ENCODE measurements at regions not wholly inside any gene's neighbourhood (a gene's known extent, or its start where the extent isn't known, plus 50 kb on each side); places are given as distances from the start of the nearest gene placed in this dataset.
A peak's percentile ranks its signal among the peaks of the same experiment; 100 is the strongest.

DNA sequence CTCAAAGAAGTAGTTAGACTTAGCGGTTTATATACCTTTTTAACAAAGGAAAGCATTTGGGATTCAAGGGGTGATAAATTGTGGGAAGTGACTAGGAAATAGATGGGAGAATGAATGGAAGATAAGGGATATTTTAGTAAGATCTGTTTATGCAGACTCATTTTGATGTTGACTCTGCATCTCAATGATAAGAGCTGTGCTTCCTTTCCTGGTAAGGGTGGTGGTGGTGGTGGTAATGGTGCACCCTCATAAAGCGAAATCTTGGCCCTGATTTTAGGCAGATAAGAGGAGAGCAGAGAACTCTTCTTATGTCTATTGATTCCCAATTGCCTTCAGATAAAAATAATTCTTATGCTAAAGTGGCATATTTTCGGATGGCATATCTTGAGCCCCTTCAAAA lies 197.1 kb downstream of the SPRY1 start:
- Histone ChIP-seq H3K9me3 (no peaks in the 10 kb centered on the region), H3K27me3 (no peaks in the 10 kb centered on the region), H3K27ac (no peak overlapping the region), H3K4me3 (no peak overlapping the region), H3K36me3 (no peaks in the 10 kb centered on the region), H3K4me1 (peaks cover 0 to 2% (median under 1%) of the 10 kb centered on the region in 4 donors)
- intact Hi-C loops (cut with DNase I) = no loop called here
- DNase-seq (no peak), ATAC-seq (no peak)
- 65% methylated on average over 3 of the region's 3 CpGs for WGBS (ENCODE audit: insufficient coverage, low coverage, low lambda C conversion rate, missing lambda C conversion rate)
- TF ChIP-seq POLR2A (IDR thresholded peaks at IDR 0.05) = no peak
- TF ChIP-seq, protein P1, sequence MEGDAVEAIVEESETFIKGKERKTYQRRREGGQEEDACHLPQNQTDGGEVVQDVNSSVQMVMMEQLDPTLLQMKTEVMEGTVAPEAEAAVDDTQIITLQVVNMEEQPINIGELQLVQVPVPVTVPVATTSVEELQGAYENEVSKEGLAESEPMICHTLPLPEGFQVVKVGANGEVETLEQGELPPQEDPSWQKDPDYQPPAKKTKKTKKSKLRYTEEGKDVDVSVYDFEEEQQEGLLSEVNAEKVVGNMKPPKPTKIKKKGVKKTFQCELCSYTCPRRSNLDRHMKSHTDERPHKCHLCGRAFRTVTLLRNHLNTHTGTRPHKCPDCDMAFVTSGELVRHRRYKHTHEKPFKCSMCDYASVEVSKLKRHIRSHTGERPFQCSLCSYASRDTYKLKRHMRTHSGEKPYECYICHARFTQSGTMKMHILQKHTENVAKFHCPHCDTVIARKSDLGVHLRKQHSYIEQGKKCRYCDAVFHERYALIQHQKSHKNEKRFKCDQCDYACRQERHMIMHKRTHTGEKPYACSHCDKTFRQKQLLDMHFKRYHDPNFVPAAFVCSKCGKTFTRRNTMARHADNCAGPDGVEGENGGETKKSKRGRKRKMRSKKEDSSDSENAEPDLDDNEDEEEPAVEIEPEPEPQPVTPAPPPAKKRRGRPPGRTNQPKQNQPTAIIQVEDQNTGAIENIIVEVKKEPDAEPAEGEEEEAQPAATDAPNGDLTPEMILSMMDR (IDR thresholded peaks at IDR 0.05) = no peak

DNA sequence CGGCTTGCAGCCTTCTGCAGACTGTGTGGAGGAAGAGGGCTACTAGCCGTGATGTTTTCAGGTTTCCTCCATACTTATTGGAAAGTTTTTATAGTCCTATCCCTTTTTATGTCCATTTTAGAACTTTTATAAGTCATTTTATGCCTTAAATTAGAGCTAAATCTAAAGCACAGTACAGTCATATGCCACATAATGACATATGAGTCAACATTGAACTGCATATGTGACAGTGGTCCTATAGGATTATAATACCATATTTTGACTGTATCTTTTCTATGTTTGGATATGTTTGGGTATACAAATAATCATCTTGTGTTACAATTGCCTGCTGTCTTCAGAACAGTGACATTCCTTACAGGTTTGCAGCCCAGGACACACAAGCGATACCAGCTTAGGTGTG lies 200.2 kb downstream of the SPRY1 start:
- TF ChIP-seq, protein P1 (IDR thresholded peaks at IDR 0.05) = no peak
- intact Hi-C loops (cut with DNase I) = no loop called here
- no peak for ATAC-seq
- WGBS (ENCODE audit: insufficient coverage, low coverage, low lambda C conversion rate, missing lambda C conversion rate) = 82% methylated on average over 2 of the region's 3 CpGs
- no peak for DNase-seq
- no peak overlapping the region for H3K4me3 ChIP-seq
- peaks cover 0 to 24% (median 10%) of the 10 kb centered on the region in 4 donors for H3K4me1 ChIP-seq
- no peaks in the 10 kb centered on the region for H3K9me3 ChIP-seq
- no peaks in the 10 kb centered on the region for H3K36me3 ChIP-seq
- no peak overlapping the region for H3K27ac ChIP-seq
- H3K27me3 ChIP-seq = no peaks in the 10 kb centered on the region

DNA sequence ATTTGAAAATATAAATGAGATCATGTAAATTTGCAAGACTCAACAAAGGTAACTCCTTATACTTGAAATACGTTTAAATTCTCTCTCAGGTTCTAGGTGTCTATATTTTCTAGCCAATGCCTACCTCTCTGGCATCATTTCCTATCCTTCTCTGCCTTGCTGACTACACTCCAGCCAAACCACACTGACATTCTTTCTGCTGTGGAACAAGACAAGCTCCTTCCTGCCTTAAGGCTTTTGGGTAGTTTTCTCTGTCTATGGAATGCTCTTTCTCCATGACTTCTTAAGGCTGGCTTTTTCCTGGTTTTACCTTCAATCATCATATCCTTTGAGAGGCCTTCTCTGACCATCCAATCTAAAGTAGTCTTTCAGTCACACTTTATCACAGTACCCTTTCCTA lies 201.0 kb downstream of the SPRY1 start:
- Histone ChIP-seq H3K27ac (no peak overlapping the region), H3K27me3 (no peaks in the 10 kb centered on the region), H3K4me1 (peaks cover 0 to 24% (median 10%) of the 10 kb centered on the region in 4 donors), H3K36me3 (no peaks in the 10 kb centered on the region), H3K4me3 (no peak overlapping the region), H3K9me3 (no peaks in the 10 kb centered on the region)
- 55% methylated on average over 1 of the region's 1 CpG for WGBS (ENCODE audit: insufficient coverage, low coverage, low lambda C conversion rate, missing lambda C conversion rate)
- no peak for TF ChIP-seq POLR2A (IDR thresholded peaks at IDR 0.05)
- no peak for ATAC-seq
- DNase-seq = no peak
- intact Hi-C loops (cut with DNase I) = no loop called here

DNA sequence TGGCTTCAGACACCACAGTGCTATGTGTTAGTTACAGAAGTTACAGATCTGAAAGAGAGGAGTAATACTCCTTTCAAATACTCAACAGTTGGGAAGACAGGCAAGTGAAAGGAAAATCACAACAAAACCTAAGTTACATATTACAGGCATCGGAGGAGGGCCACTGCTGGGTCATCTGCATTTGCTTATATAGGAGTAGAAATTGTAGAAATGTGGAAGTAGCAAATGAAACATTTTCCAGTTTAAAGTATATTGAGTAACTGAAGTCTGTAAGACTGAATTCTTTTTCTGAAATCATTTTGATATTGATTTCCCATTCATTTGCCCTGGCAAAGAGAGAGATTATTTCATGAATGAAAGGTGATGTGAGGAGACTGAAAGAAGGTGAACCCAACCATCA lies 201.7 kb downstream of the SPRY1 start:
- Histone ChIP-seq H3K27ac (no peak overlapping the region), H3K36me3 (no peaks in the 10 kb centered on the region), H3K4me1 (peaks cover 0 to 24% (median 10%) of the 10 kb centered on the region in 4 donors), H3K9me3 (no peaks in the 10 kb centered on the region), H3K27me3 (no peaks in the 10 kb centered on the region), H3K4me3 (no peak overlapping the region)
- TF ChIP-seq, protein P1 (IDR thresholded peaks at IDR 0.05) = no peak
- TF ChIP-seq POLR2A (IDR thresholded peaks at IDR 0.05) = no peak
- no peak for DNase-seq
- intact Hi-C loops (cut with DNase I) = no loop called here
- 100% methylated on average over 1 of the region's 1 CpG for WGBS (ENCODE audit: insufficient coverage, low coverage, low lambda C conversion rate, missing lambda C conversion rate)
- ATAC-seq = no peak

DNA sequence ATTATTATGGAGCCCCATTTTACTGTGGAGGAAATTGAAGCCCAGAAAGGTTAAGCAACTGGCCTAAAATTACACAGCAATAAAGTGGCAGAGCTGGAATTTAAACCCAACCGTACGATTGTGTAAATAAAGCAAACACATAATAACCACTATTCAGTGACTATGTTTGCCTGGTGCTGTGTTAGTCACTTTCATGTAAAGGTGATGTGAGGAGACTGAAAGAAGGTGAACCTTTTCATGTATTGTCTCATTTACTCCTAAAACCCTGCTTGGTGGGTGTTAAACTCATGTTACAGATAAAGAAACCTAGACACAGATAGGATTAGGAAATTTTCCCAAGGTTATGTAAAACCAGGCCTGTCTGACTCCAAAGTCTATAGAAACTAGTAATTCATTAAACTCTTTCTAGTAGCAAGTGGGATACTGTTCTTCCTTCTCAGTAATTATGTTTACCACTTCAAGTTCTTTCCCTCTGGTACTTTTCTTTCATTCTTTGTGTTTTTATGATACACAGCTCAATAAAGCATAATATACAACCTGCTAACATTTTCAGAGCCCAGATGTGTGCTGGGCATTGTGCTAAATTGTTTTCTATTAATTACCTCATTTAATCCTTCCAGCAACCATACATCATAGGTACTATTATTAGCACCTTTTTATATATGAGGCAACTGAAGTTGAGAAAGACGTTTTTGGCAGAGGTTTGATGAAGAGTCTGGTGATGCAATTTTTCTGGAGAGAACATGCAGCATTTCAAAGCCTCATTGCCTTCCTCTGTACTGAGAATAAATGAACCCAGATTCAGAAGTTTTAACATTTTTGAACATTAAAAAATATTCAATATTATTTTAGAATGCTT lies 202.7 kb downstream of the SPRY1 start:
- H3K27ac ChIP-seq = peak overlapping the region; percentile 12 to 60 (median 30)
- ATAC-seq = peak; percentile 77 to 84 (median 80)
- H3K27me3 ChIP-seq = no peaks in the 10 kb centered on the region
- H3K4me3 ChIP-seq = no peak overlapping the region
- 29% methylated on average over 3 of the region's 3 CpGs for WGBS (ENCODE audit: insufficient coverage, low coverage, low lambda C conversion rate, missing lambda C conversion rate)
- TF ChIP-seq, protein P1 (IDR thresholded peaks at IDR 0.05) = no peak
- no peak for TF ChIP-seq POLR2A (IDR thresholded peaks at IDR 0.05)
- DNase-seq = no peak
- peaks cover 0 to 24% (median 10%) of the 10 kb centered on the region in 4 donors for H3K4me1 ChIP-seq
- intact Hi-C loops (cut with DNase I) = no loop called here
- H3K9me3 ChIP-seq = no peaks in the 10 kb centered on the region
- no peaks in the 10 kb centered on the region for H3K36me3 ChIP-seq
